Endothelial cell (in vitro differentiated cells): ENCODE measurements at regions not wholly inside any gene's neighbourhood (a gene's known extent, or its start where the extent isn't known, plus 50 kb on each side); places are given as distances from the start of the nearest gene placed in this dataset.

Source experiments
- DNase-seq: peaks from one replicate; pipeline ENCODE4 v3.0.0; 2021; ENCODE audit warnings: low spot score
- H3K27ac Mint-ChIP-seq: one replicate; pipeline ENCODE4 v1.8.0; 2021; ENCODE audit warnings: mixed read lengths, inconsistent platforms; ENCODE audit not compliant: unreplicated experiment
- H3K27me3 Mint-ChIP-seq: one replicate; pipeline ENCODE4 v1.8.0; 2021; ENCODE audit warnings: mild to moderate bottlenecking, moderate library complexity, mixed read lengths, inconsistent platforms; ENCODE audit not compliant: unreplicated experiment
- H3K36me3 Mint-ChIP-seq: one replicate; pipeline ENCODE4 v1.8.0; 2021; ENCODE audit warnings: mild to moderate bottlenecking, low read depth, mixed read lengths, inconsistent platforms; ENCODE audit not compliant: unreplicated experiment
- H3K4me1 Mint-ChIP-seq: one replicate; pipeline ENCODE4 v1.8.0; 2021; ENCODE audit warnings: mild to moderate bottlenecking, mixed read lengths, inconsistent platforms; ENCODE audit not compliant: unreplicated experiment
- H3K4me3 Mint-ChIP-seq: one replicate; pipeline ENCODE4 v1.8.0; 2021; ENCODE audit warnings: mild to moderate bottlenecking, mixed read lengths, inconsistent platforms; ENCODE audit not compliant: unreplicated experiment
- H3K9me3 Mint-ChIP-seq: one replicate; pipeline ENCODE4 v1.8.0; 2021; ENCODE audit warnings: mixed read lengths, inconsistent platforms; ENCODE audit not compliant: unreplicated experiment
- TF ChIP-seq, protein P1 (sequence below): fragments of 200-600 bp; sonication (generic); IDR thresholded peaks from one replicate; pipeline ENCODE4 v1.5.0; 2021; ENCODE audit warnings: antibody characterized with exemption; ENCODE audit not compliant: unreplicated experiment

DNA sequence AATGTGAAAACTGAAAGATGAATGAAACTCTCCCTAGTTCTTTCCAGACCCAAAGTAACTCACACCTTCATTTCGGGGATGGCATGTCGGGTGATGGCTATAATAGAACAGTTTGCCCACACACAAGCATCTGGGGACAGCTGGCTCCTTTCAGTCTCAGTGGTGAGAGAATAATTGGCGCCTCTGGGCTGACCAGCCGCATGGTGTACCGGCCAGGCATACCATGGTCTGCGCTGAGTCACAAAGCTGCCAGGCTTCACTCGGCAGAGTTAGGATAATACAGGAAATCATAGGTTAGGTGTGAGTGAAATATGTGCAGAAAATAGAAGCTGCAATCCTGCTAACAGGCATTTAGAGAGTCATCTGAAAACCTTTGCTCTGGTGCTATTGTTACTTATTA lies 80.4 kb upstream of the IGF1R start:
- no peak for DNase-seq
- no peak overlapping the region for H3K27ac Mint-ChIP-seq
- no peaks in the 10 kb centered on the region for H3K9me3 Mint-ChIP-seq
- H3K4me1 Mint-ChIP-seq: no peaks in the 10 kb centered on the region
- no peak overlapping the region for H3K4me3 Mint-ChIP-seq
- TF ChIP-seq, protein P1, sequence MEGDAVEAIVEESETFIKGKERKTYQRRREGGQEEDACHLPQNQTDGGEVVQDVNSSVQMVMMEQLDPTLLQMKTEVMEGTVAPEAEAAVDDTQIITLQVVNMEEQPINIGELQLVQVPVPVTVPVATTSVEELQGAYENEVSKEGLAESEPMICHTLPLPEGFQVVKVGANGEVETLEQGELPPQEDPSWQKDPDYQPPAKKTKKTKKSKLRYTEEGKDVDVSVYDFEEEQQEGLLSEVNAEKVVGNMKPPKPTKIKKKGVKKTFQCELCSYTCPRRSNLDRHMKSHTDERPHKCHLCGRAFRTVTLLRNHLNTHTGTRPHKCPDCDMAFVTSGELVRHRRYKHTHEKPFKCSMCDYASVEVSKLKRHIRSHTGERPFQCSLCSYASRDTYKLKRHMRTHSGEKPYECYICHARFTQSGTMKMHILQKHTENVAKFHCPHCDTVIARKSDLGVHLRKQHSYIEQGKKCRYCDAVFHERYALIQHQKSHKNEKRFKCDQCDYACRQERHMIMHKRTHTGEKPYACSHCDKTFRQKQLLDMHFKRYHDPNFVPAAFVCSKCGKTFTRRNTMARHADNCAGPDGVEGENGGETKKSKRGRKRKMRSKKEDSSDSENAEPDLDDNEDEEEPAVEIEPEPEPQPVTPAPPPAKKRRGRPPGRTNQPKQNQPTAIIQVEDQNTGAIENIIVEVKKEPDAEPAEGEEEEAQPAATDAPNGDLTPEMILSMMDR: no peak
- no peaks in the 10 kb centered on the region for H3K36me3 Mint-ChIP-seq
- no peaks in the 10 kb centered on the region for H3K27me3 Mint-ChIP-seq

DNA sequence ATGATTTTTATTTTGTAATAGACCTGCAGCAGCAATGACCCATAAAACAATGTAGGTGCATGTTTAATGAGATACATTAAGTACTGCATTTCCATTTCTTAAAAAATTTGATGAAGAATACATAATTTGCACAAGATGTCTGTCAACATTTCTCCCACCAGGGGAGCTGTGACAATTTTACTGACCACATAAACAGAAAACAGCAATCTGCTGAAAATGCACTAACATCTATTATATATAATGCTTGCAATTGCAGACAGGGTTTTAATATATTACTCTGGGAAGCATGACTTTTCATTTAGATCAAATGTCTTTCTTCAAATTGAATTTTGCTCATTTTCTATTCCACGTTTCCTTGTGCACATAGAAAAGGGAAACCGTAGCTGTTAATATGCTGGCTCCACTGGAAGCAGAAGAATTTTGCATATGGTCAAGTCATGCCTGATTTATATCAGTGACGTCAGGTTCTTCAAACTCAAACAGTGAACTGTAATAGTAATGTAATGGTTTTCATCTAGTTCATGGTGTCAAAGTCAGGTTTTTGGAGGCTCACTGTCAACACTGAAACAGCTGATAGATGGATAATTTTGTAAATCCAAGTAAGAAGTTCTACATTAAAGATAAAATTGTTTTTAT lies 79.8 kb upstream of the IGF1R start:
- no peak overlapping the region for H3K4me3 Mint-ChIP-seq
- no peak for DNase-seq
- H3K27ac Mint-ChIP-seq: no peak overlapping the region
- TF ChIP-seq, protein P1: peak; percentile 70
- H3K9me3 Mint-ChIP-seq: no peaks in the 10 kb centered on the region
- H3K27me3 Mint-ChIP-seq: no peaks in the 10 kb centered on the region
- no peaks in the 10 kb centered on the region for H3K4me1 Mint-ChIP-seq
- H3K36me3 Mint-ChIP-seq: no peaks in the 10 kb centered on the region

DNA sequence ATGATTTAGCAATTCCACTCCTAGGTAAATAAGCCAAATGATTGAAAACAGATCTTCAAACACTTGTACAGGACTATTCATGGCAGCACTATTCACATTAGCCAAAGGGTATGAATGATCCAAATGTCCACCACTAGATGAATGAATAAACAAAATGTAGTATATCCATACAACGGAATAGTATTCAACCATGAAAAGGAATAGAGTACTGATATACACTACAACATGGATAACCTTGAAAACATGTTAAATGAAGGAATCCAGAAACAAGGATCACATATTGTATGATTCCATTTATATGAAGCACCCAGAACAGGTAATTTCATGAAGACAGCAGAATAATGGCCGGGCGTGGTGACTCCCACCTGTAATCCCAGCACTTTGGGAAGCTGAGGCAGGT lies 78.2 kb upstream of the IGF1R start:
- Mint-ChIP-seq H3K4me3 (no peak overlapping the region), H3K4me1 (no peaks in the 10 kb centered on the region), H3K27ac (no peak overlapping the region), H3K9me3 (no peaks in the 10 kb centered on the region), H3K36me3 (no peaks in the 10 kb centered on the region), H3K27me3 (no peaks in the 10 kb centered on the region)
- TF ChIP-seq, protein P1: no peak
- DNase-seq: no peak

DNA sequence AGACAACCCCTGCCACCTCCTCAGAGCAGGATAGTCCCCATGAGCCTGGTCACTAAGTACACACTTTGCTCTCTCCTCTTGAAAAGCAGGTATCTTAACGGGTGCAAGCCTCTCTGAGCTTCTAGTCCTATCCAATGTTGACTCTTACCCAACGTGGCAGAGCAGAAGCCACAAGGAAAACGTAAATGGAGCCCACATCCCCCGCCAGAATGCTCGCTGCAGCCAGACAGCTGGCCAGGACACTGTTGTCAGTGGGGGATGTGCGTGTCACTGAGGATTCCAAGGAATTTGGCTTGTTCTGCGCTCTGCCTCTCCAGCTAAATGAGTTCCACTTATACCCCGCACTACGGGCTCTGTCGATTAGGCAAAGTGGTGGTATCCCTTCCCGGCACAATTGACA lies 67.8 kb upstream of the IGF1R start:
- Mint-ChIP-seq H3K4me1 (no peaks in the 10 kb centered on the region), H3K9me3 (no peaks in the 10 kb centered on the region), H3K27me3 (no peaks in the 10 kb centered on the region), H3K4me3 (no peak overlapping the region), H3K27ac (no peak overlapping the region), H3K36me3 (no peaks in the 10 kb centered on the region)
- TF ChIP-seq, protein P1: no peak
- DNase-seq: no peak

DNA sequence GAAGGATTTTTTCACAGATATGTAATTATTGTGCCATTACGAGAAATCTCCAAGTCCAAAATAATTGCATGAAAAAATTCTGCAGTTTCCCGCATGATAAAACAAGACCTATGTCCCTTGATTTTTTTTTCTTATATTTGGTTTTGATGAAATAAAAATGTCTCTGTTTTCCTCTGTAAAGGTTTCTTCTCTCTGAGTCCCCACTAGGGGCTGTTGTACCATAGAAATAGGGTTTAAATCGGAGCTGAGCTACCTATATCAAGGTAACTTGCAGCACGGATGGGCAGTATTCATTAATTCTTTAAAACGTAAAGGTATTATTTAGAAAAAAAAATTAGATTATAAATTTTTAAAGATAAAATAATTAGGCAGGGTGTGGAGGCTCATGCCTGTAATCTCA lies 66.6 kb upstream of the IGF1R start:
- H3K36me3 Mint-ChIP-seq: no peaks in the 10 kb centered on the region
- no peaks in the 10 kb centered on the region for H3K4me1 Mint-ChIP-seq
- no peaks in the 10 kb centered on the region for H3K9me3 Mint-ChIP-seq
- H3K4me3 Mint-ChIP-seq: no peak overlapping the region
- H3K27ac Mint-ChIP-seq: no peak overlapping the region
- TF ChIP-seq, protein P1: no peak
- no peaks in the 10 kb centered on the region for H3K27me3 Mint-ChIP-seq
- DNase-seq: no peak
